Dedifferentiated amniotic fluid mesenchymal stem cell (primary cell): ENCODE measurements at regions not wholly inside any gene's neighbourhood (a gene's known extent, or its start where the extent isn't known, plus 50 kb on each side); places are given as distances from the start of the nearest gene placed in this dataset.
"Not testable (repeated sequence)": the region's sequence is repeated elsewhere in the genome, so short reads cannot be mapped to it uniquely, and the experiment has no call there.

Experiments
- DNase-seq: peaks from one replicate; pipeline ENCODE4 v3.0.0-alpha.2; 2016; ENCODE audit errors: extremely low spot score

- DNase-seq, result no peak
Observed at GRCh38 chr1:157409927-157410326, 142.4 kb downstream of the FCRL5 start.

DNA sequence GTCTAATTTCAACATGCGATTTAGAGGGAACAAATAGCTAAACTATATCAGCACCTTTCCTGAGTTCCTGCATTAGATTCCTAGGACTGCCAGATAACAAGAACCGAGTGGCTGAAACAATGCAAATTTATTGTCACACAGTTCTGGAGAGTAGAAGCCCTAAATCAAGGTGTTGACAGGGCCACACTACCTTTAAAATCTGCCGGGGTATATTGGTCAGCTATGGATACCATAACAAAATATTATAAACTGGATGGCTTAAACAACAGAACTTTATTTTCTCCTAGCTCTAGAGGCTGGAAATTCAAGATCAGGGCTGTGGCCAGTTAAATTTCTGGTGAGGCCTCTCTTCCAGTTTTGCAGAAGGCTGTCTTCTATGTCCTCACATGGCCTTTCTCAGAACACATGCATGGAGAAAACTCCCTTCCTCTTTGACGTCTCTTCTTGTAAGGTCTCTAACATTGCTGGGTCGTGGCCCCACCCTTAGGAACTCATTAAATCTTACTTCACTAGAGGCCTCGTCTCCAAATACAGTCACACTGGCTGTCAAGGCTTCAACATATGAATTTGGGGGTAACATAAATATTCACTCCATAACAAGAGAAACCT, 144.3 kb downstream of the FCRL5 start:
- DNase-seq, result no peak

GRCh38 chr1:157407367-157407766, 144.9 kb downstream of the FCRL5 start:
- DNase-seq, result no peak

GRCh38 chr1:157405662-157406061, 146.7 kb downstream of the FCRL5 start:
- DNase-seq, result no peak

- no peak for DNase-seq
Observed at GRCh38 chr1:157404614-157405013, 147.7 kb downstream of the FCRL5 start.

DNA sequence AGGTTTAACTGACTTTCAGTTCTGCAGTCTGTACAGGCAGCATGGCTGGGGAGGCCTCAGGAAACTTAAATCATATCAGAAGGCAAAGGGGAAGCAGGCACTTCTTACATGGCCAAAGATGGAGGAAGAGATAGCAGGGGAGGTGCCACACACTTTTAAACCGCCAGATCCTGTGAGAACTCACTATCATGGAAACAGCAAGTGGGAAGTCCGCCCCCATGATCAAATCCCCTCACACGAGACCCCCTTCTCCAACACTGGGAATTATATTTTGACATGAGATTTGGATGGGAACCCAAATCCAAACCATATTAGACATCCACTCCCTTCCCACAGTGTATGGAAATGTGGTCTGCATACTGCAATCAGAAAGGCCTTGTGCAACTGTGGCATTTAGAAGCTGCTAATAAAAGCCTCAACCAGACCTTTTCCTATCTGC, 148.2 kb downstream of the FCRL5 start:
- no peak for DNase-seq

DNA sequence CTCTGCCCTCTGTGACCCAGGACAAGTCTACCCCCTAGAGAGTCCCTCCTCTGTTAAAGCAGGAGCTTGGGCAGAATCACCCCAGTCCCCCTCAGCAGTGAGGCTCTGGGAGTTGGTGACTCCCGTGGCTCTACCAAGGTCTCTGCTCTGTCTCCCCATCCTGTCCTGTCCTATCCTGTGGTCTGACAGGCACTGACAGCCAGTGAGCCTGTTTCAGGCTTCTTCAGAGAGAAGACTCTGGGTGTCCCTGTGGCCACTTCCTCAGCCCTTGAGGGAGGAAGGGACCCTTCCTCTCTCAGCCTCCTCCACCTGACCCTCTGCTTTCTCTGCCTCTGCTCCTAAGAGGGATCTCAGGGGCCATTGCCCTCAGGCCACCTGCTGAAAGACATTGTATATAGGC, 148.7 kb downstream of the FCRL5 start:
- no peak for DNase-seq

DNA sequence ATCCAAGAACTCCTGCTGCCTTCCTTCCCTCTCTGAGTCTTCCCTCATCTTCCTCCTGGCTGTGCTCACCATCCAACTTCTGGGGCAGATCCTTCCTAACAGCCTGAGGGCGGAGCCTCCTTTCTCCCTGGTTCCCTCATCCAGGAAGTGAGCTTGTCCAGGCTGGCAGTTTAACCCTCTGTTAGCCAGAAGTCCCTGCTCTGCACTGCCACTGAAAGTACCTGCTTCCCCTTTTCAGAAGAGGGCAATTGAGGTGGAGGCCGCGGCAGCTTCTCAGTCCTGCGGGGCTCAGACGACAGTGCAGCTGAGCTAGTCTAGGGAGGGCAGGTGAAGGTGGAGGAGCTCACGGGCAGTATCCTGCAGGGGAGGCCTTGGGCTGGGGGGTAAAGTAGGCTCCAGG, 149.1 kb downstream of the FCRL5 start:
- no peak for DNase-seq

- DNase-seq, result no peak
Observed at GRCh38 chr1:157400766-157401165, 151.5 kb downstream of the FCRL5 start.

DNA sequence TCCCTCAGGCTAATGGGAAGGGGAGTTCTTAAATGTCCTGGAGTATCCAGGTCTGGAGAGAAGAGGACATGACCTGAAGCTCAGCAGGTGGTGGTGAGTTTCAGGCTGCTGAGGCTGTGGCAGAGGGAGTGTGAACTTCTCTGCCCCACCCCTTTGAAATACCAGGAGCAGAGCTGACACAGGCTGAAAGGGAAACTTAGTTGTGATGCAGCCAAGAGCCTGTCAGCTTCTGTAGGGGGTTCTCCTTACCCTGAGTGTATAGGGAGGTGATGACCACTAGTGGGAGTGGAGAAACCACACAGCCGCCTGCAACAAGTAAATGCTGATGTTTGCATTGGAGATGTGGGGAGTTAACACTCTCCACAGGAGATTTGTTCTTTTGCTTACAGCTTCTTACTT, 152.3 kb downstream of the FCRL5 start:
- DNase-seq, result no peak

DNA sequence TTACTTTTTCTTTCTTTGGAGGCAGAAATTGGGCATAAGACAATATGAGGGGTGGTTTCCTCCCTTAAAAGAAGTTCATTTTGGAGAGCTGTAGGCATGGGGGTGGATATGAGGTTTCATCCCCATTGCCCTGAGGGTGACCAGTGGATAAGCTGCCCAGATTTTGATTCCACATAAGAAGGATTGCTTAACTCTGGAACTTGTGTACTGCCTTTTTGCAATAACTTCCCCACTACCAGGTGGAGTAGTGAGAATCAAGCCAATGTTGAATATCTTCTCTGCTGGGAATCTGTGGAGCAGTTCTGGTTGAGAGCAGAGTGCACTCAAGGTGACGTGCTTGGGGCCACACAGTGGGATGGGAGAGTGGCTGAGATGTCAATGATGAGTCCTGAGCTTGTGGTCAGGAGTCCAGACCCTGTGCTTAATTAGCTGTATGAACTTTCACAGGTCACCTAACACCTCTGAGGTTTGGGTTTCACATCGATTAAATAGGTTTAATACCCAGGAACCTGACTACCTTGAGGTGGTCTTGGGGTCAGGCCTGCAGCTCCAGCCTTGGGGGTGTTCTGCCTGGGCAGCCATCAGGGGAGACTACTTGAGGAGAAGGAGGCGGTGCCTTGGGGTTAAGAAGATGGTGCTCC, 152.9 kb downstream of the FCRL5 start:
- DNase-seq, result no peak

GRCh38 chr1:157390651-157391050, 161.7 kb downstream of the FCRL5 start:
- peak; percentile 48 for DNase-seq

DNA sequence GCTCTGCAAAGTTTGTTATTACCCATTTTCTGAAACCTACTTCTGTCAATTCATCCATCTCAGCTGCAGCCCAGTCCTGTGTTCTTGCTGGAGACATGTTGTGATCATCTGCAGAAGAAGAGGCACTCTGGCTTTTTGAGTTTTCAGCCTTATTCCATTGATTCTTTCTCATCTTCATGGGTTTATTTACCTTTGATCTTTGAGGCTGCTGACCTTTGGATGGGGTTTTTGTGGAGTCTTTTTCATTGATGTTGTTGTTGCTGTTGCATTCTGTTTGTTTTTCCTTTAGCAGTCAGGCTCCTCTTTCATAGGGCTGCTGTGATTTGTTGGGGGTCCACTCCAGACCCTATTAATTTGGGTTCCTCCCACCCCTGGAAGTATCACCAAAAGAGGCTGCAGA, 164.3 kb downstream of the FCRL5 start:
- DNase-seq, result no peak

DNA sequence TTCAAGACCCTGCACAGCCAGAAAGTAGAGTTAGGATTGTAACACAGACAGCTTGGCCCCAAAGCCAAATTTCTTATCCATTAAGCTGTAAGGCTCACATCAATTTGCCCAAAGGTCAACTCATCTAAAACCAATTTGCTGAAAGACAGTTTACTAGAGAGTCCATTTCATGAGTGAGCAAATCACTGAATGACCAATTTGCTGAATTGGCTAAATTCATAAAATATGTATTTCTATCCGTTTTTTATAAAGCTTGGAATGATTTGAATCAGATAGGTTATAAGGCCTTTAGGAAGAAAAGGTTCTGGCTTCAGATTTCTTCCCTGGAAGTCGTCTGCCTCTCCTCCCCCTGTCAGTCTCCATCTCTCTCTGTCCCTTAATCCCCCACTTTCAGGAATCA, 168.1 kb downstream of the FCRL5 start:
- DNase-seq, result no peak

- no peak for DNase-seq
Observed at GRCh38 chr1:157382351-157382750, 170.0 kb downstream of the FCRL5 start.

DNA sequence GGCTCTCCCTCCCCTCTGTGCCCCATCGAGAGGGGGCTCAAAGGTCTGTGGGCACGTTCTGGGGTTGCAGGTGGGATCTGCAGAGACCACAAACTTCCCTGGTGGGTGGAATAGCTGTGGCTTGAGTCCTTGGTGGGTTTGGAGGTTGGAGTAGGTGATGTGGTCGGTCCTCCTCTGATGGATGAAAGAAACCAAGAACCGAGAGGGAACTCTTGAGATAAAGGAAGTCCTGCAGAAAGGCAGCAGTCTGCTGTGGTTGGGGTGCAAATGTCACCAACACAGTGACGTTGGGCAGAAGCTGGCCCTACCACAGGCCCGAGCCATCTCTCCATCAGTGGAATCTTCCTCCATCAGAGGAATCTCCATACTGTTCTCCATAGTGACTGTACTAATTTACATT, 171.8 kb downstream of the FCRL5 start:
- no peak for DNase-seq

DNA sequence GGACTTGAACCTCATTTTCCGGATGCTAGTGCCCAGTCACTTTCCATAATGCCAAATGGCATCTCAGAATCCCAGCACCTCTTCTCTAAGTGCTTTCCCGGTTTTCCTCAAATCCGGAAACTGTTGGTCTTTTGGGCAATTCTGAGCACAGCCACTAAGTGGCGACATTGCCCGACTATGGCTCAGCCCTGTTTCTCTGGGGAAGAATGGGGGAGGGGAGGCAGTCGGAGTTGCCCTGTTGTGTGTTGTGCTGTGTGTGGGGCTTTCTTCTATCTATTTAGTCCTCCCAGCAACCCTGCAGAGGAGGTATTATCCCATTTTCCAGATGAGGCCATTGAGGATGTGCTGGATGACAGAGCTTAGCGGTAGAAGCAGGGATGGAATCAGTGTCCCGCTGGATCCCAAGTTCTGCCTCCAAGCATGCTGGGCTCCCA, 175.0 kb downstream of the FCRL5 start:
- DNase-seq, result not testable (repeated sequence)

GRCh38 chr1:157376681-157377080, 175.6 kb downstream of the FCRL5 start:
- no peak for DNase-seq

- not testable (repeated sequence) for DNase-seq
Observed at GRCh38 chr1:157372311-157372710, 180.0 kb downstream of the FCRL5 start.

DNA sequence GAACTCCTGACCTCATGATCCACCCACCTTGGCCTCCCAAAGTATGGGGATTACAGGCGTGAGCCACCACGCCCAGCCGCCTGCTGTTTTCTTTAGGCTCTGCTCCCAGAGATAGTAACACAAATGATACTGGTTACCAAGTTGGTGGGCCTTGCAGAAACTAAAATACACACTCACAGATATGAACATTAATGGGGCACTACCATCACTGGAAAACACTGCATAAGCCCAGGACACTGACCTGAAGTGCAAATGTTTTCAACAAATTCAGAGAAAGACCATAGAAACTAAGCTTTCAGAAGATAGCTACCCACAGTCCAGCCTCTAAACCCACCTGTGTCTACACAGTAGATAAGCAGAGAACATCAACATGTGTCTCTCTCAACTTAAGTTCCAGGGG, 180.5 kb downstream of the FCRL5 start:
- DNase-seq, result no peak

DNA sequence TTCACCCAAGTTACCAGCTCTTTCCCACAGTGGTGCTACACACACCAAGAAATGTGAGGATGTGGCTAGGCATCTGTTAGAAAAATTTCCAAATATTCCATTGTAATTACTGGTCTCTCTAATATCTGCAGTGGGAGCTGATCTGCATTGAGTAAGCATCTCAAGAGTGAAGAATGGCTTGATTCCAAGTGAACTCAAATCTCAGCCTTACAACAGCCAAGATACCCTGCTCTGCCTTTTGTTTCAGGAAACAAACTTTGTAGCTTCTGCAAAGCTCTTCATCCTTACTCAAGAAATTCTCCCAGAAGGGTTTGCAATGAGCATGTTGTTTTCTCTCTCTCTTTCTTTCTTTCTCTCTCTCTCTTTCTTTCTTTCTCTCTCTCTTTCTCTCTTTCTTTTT, 181.1 kb downstream of the FCRL5 start:
- no peak for DNase-seq

DNA sequence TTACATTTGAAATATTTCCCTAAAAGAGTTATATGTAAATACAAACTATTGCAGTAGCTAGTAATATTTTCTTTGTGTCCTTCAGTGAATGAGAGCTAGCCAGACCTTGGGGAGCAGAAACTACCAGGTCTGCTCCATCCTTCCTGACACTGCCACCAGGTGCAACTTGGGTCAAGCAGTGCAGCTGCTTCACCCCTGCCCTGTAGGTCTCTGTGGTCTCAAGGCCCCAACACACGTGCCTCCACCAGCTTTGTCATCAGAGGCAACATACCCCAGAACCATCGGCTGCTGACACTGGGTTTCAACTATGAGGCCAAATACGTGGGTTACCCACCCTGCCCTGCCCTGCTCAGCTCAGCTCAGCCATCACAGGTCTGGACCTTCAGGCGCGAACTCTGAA, 181.6 kb downstream of the FCRL5 start:
- no peak for DNase-seq

DNA sequence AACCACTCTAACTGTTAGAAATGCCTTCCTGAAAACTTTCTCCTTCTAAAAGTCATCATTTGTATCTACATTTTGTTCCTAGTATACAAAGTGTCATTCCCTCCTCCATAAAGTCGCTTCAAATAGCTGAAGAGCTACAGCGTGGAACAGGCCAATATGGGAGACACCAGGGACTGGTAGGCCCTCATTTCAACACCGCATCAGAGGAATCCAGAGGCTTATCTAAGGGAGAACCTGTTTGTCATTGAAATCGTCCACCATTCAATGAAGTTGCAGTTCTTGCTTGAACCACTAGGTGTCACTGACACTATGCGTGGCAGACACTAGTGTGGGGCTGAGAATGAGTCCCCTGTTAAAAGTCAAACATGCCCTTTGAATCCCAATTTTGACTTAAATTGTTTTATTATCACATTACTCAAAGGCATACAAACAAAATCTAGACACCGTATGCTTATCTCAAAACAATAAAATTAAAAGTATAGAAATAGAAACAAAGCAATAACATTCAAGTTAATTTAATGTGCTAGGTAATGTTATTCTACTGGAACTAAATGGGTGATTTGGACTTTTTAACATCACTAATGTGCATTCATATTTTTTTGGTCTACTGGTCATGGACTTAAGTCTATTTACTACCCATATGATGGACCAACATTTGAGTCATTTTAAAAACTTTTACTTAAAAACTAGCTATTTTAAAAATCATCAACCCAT, 182.3 kb downstream of the FCRL5 start:
- peak; percentile 68 for DNase-seq
